ENCODE measurements at regions not wholly inside any gene's neighbourhood (a gene's known extent, or its start where the extent isn't known, plus 50 kb on each side); places are given as distances from the start of the nearest gene placed in this dataset.

DNA sequence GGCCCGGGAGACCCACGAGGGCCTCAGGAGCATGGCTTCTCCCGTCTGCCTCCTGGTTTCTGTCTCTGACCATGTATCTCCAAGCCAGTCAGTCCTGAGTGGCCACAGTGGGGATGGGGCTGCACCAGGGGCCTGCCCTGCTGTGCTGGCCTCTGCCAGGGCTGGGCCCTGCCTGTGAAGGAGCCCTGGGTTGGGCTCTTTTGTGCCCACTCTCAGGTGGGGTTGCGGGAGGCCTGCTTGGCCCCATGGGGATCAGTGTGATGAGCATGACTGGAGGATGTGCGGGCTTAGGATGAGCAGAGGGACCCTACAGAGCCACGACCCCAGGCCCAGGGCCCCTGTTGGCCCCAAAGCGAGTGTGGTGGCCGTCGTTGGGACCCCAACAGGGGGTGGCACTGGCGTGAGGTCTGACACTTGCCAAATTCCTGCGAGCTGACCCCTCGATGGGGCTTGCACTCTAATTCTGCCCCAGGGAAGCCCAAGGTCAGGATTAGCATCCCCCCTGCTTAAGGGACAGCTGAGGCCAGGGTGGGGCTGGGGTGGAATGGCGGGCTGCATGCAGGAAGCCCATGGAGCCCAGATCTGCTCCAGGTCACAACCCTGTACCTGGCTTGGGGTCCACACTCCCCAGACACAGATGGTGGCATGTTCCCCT lies 90.0 kb upstream of the BHLHE23 start (continued):
- no peak for TF ChIP-seq CREB5 (CRISPR knock-in tag; IDR thresholded peaks at IDR 0.05; ENCODE audit: low read depth)

- TF ChIP-seq TSHZ2 (CRISPR knock-in tag; IDR thresholded peaks at IDR 0.05): no peak
- TF ChIP-seq, protein P1, sequence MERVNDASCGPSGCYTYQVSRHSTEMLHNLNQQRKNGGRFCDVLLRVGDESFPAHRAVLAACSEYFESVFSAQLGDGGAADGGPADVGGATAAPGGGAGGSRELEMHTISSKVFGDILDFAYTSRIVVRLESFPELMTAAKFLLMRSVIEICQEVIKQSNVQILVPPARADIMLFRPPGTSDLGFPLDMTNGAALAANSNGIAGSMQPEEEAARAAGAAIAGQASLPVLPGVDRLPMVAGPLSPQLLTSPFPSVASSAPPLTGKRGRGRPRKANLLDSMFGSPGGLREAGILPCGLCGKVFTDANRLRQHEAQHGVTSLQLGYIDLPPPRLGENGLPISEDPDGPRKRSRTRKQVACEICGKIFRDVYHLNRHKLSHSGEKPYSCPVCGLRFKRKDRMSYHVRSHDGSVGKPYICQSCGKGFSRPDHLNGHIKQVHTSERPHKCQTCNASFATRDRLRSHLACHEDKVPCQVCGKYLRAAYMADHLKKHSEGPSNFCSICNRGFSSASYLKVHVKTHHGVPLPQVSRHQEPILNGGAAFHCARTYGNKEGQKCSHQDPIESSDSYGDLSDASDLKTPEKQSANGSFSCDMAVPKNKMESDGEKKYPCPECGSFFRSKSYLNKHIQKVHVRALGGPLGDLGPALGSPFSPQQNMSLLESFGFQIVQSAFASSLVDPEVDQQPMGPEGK (CRISPR knock-in tag; IDR thresholded peaks at IDR 0.05; ENCODE audit: borderline replicate concordance): no peak
- TF ChIP-seq TOX (CRISPR knock-in tag; IDR thresholded peaks at IDR 0.05; ENCODE audit: borderline replicate concordance): no peak
- no peak for TF ChIP-seq ZNF565 (CRISPR knock-in tag; conservative IDR thresholded peaks at IDR 0.05; ENCODE audit: low read depth)
- TF ChIP-seq CSDC2 (CRISPR knock-in tag; IDR thresholded peaks at IDR 0.05): no peak
- TF ChIP-seq CREB5 (CRISPR knock-in tag; IDR thresholded peaks at IDR 0.05; ENCODE audit: low read depth): no peak
- TF ChIP-seq ZFP30 (CRISPR knock-in tag; IDR thresholded peaks at IDR 0.05): no peak
- TF ChIP-seq BACH2 (CRISPR knock-in tag; IDR thresholded peaks at IDR 0.05; ENCODE audit: borderline replicate concordance): no peak
- TF ChIP-seq, protein P2, sequence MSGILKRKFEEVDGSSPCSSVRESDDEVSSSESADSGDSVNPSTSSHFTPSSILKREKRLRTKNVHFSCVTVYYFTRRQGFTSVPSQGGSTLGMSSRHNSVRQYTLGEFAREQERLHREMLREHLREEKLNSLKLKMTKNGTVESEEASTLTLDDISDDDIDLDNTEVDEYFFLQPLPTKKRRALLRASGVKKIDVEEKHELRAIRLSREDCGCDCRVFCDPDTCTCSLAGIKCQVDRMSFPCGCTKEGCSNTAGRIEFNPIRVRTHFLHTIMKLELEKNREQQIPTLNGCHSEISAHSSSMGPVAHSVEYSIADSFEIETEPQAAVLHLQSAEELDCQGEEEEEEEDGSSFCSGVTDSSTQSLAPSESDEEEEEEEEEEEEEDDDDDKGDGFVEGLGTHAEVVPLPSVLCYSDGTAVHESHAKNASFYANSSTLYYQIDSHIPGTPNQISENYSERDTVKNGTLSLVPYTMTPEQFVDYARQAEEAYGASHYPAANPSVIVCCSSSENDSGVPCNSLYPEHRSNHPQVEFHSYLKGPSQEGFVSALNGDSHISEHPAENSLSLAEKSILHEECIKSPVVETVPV (CRISPR knock-in tag; IDR thresholded peaks at IDR 0.05): no peak
- no peak for TF ChIP-seq ZNF8 (CRISPR knock-in tag; IDR thresholded peaks at IDR 0.05)
- no peak for TF ChIP-seq ARNTL (CRISPR knock-in tag; IDR thresholded peaks at IDR 0.05; ENCODE audit: borderline replicate concordance, low read depth)
- no peak for TF ChIP-seq TCF4 (CRISPR knock-in tag; IDR thresholded peaks at IDR 0.05; ENCODE audit: borderline replicate concordance)
- ATAC-seq: no peak
Observed at GRCh38 chr20:63095718-63096654, 89.2 kb upstream of the BHLHE23 start.

DNA sequence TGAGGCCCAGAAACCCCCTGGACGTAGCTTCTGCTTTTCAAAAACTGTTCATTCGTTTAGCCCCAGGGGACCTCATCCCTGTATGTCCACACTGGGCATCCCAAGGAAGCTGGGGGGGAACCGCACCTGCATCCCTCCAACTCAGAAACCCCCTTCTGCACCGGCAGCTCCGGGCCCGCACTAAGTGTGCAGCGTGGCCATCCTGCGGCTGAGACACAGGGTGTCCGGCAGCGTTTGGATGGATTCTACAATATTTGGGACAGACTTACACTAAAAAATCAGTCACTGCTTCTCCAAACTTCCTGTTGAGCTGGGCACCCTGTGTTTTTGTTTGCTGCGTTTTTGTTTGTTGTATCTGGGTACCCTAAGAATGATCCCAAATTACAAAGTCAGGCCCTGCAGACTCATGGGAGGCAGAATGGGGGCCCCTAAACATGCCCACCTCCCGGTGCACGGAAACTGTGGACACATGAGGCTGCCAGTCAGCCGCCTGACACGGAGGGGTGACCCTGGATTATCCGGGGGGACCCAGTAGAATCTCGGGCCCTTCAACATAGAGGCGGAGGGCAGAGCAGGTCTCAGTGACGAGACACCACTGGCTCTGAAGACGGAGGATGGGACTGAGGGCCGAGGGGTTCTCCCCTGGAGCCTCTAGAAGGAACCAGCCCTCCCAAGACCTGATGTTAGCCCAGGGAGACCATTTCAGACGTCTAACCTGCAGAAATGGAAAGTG lies 88.2 kb upstream of the BHLHE23 start:
- TF ChIP-seq ZNF70 (CRISPR knock-in tag; IDR thresholded peaks at IDR 0.05): no peak
- no peak for TF ChIP-seq ZC3H10 (CRISPR knock-in tag; IDR thresholded peaks at IDR 0.05)
- TF ChIP-seq ZFP3 (CRISPR knock-in tag; IDR thresholded peaks at IDR 0.05): no peak
- TF ChIP-seq ARNTL (CRISPR knock-in tag; IDR thresholded peaks at IDR 0.05; ENCODE audit: borderline replicate concordance, low read depth): no peak
- TF ChIP-seq, protein P1 (CRISPR knock-in tag; IDR thresholded peaks at IDR 0.05; ENCODE audit: borderline replicate concordance): no peak
- TF ChIP-seq, protein P2 (CRISPR knock-in tag; IDR thresholded peaks at IDR 0.05): no peak
- no peak for TF ChIP-seq ZNF565 (CRISPR knock-in tag; conservative IDR thresholded peaks at IDR 0.05; ENCODE audit: low read depth)
- no peak for TF ChIP-seq TOX (CRISPR knock-in tag; IDR thresholded peaks at IDR 0.05; ENCODE audit: borderline replicate concordance)
- ATAC-seq: no peak

Measured in SK-N-SH treated with all-trans-retinoic acid at 6 μM for 48 hours (cell line).